H54 (cell line): ENCODE measurements at regions not wholly inside any gene's neighbourhood (a gene's known extent, or its start where the extent isn't known, plus 50 kb on each side); places are given as distances from the start of the nearest gene placed in this dataset.
A peak's percentile ranks its signal among the peaks of the same experiment; 100 is the strongest.
"Not testable (repeated sequence)": the region's sequence is repeated elsewhere in the genome, so short reads cannot be mapped to it uniquely, and the experiment has no call there.

ENCODE experiments used
- DNase-seq: peaks from one replicate; pipeline ENCODE4 v3.0.0; 2011; ENCODE audit warnings: low spot score, mixed read lengths; ENCODE audit not compliant: insufficient read length
- FAIRE-seq: peaks from 3 replicates; lab custom pipeline; 2011; peaks lifted over from hg19 to GRCh38; lab: Jason Lieb, UNC
- POLR2A ChIP-seq: IDR thresholded peaks from 2 replicates; pipeline ENCODE4 v1.6.1; 2011; ENCODE audit warnings: low read depth, mild to moderate bottlenecking, low read length

- no peak for DNase-seq
- no peak for TF ChIP-seq POLR2A
- no peak for FAIRE-seq
Measured at GRCh38 chr3:177452831-177453450, 255.7 kb upstream of the TBL1XR1 start.

- TF ChIP-seq POLR2A, result no peak
- FAIRE-seq, result no peak
- no peak for DNase-seq
Measured at GRCh38 chr3:177453451-177453844, 256.2 kb upstream of the TBL1XR1 start.

GRCh38 chr3:177457204-177457603 lies 259.9 kb upstream of the TBL1XR1 start:
- not testable (repeated sequence) for FAIRE-seq

GRCh38 chr3:177459401-177459800 lies 262.1 kb upstream of the TBL1XR1 start:
- FAIRE-seq (no peak), DNase-seq (no peak)
- no peak for TF ChIP-seq POLR2A

More at GRCh38 chr3:177457204-177457603, 259.9 kb upstream of the TBL1XR1 start:
- DNase-seq, result not testable (repeated sequence)

GRCh38 chr3:177460047-177460446 lies 262.8 kb upstream of the TBL1XR1 start:
- no peak for TF ChIP-seq POLR2A
- no peak for DNase-seq
- no peak for FAIRE-seq

- FAIRE-seq (no peak), DNase-seq (no peak)
- no peak for TF ChIP-seq POLR2A
Measured at GRCh38 chr3:177461765-177462164, 264.5 kb upstream of the TBL1XR1 start.

GRCh38 chr3:177463341-177463740 lies 266.1 kb upstream of the TBL1XR1 start:
- DNase-seq, FAIRE-seq: not testable (repeated sequence)

- no peak for TF ChIP-seq POLR2A
- DNase-seq (peak; percentile 33), FAIRE-seq (no peak)
Measured at GRCh38 chr3:177463863-177464262, 266.6 kb upstream of the TBL1XR1 start.

- DNase-seq (no peak), FAIRE-seq (no peak)
- TF ChIP-seq POLR2A, result no peak
Measured at GRCh38 chr3:177464392-177465256, 267.3 kb upstream of the TBL1XR1 start.

GRCh38 chr3:177465257-177465642 lies 268.0 kb upstream of the TBL1XR1 start:
- DNase-seq (no peak), FAIRE-seq (no peak)
- TF ChIP-seq POLR2A, result no peak

- DNase-seq, result no peak
- no peak for FAIRE-seq
- no peak for TF ChIP-seq POLR2A
Measured at GRCh38 chr3:177466074-177466473, 268.8 kb upstream of the TBL1XR1 start.

- not testable (repeated sequence) for DNase-seq, FAIRE-seq
Measured at GRCh38 chr3:177466622-177467021, 269.3 kb upstream of the TBL1XR1 start.

- FAIRE-seq, result no peak
- no peak for TF ChIP-seq POLR2A
- no peak for DNase-seq
Measured at GRCh38 chr3:177467247-177467985, 270.1 kb upstream of the TBL1XR1 start.

- peak; percentile 78 for FAIRE-seq
- DNase-seq, result no peak
- TF ChIP-seq POLR2A, result no peak
Measured at GRCh38 chr3:177468331-177468730, 271.0 kb upstream of the TBL1XR1 start.

GRCh38 chr3:177468816-177469215 lies 271.5 kb upstream of the TBL1XR1 start:
- no peak for DNase-seq
- TF ChIP-seq POLR2A, result no peak
- no peak for FAIRE-seq
